Thoracic aorta (tissue), 2 donors: ENCODE measurements at regions not wholly inside any gene's neighbourhood (a gene's known extent, or its start where the extent isn't known, plus 50 kb on each side); places are given as distances from the start of the nearest gene placed in this dataset.

Source experiments
- ATAC-seq: fragments of 150-250 bp; one replicate; pipeline ENCODE4 v1.8.0; 2017; ENCODE audit warnings: low read depth; ENCODE audit not compliant: insufficient number of reproducible peaks, low FRiP score
- DNase-seq: peaks from one replicate; pipeline ENCODE4 v3.0.0-alpha.2; 2020; ENCODE audit warnings: low spot score
- H3K27ac ChIP-seq, 2 donors: fragments of 200-600 bp; sonication (generic); 1 replicate in 1 of 2; 2 replicates in 1 of 2; pipeline ENCODE4 v1.5.1; 2016; ENCODE audit warnings: mild to moderate bottlenecking in 2 of 2, moderate library complexity in 2 of 2
- H3K27me3 ChIP-seq: fragments of 200-600 bp; sonication (generic); replicated peaks from 2 replicates; pipeline ENCODE4 v1.6.0; 2016; ENCODE audit warnings: mild to moderate bottlenecking; ENCODE audit not compliant: insufficient read depth
- H3K36me3 ChIP-seq: fragments of 200-600 bp; sonication (generic); one replicate; pipeline ENCODE4 v1.5.1; 2016
- H3K4me1 ChIP-seq, 2 donors: fragments of 200-600 bp; sonication (generic); 1 replicate in 1 of 2; 2 replicates in 1 of 2; pipeline versions ENCODE4 v1.5.1 to v1.6.0; 2016; ENCODE audit warnings: low read depth in 2 of 2, mild to moderate bottlenecking in 1 of 2; ENCODE audit not compliant: control insufficient read depth in 1 of 2
- H3K4me3 ChIP-seq: fragments of 200-600 bp; sonication (generic); 2 replicates; pipeline ENCODE4 v1.5.1; 2016; ENCODE audit warnings: mild to moderate bottlenecking
- H3K9me3 ChIP-seq: fragments of 200-600 bp; sonication (generic); 2 replicates; pipeline ENCODE4 v1.5.1; 2016
- CTCF ChIP-seq: fragments of 200-600 bp; sonication (generic); IDR thresholded peaks from one replicate; pipeline ENCODE4 v1.5.1; 2019; ENCODE audit warnings: antibody characterized with exemption

- no peak for ATAC-seq
- no peaks in the 10 kb centered on the region for H3K9me3 ChIP-seq
- H3K4me1 ChIP-seq = no peaks in the 10 kb centered on the region
- no peak for TF ChIP-seq CTCF
- no peak overlapping the region for H3K27ac ChIP-seq
- DNase-seq = no peak
- no peak overlapping the region for H3K4me3 ChIP-seq
- H3K27me3 ChIP-seq = no peaks in the 10 kb centered on the region
- H3K36me3 ChIP-seq = no peaks in the 10 kb centered on the region
Measured at GRCh38 chr14:36022765-36023410, 153.6 kb downstream of the PTCSC3 start.

GRCh38 chr14:36021591-36022320 lies 154.8 kb downstream of the PTCSC3 start:
- DNase-seq (no peak), ATAC-seq (no peak)
- TF ChIP-seq CTCF = no peak
- H3K27ac ChIP-seq = no peak overlapping the region
- no peak overlapping the region for H3K4me3 ChIP-seq
- no peaks in the 10 kb centered on the region for H3K9me3 ChIP-seq
- H3K4me1 ChIP-seq = no peaks in the 10 kb centered on the region
- no peaks in the 10 kb centered on the region for H3K27me3 ChIP-seq
- no peaks in the 10 kb centered on the region for H3K36me3 ChIP-seq

- no peaks in the 10 kb centered on the region for H3K4me1 ChIP-seq
- no peak for DNase-seq
- TF ChIP-seq CTCF = no peak
- no peaks in the 10 kb centered on the region for H3K36me3 ChIP-seq
- no peak for ATAC-seq
- no peaks in the 10 kb centered on the region for H3K9me3 ChIP-seq
- H3K4me3 ChIP-seq = no peak overlapping the region
- no peak overlapping the region for H3K27ac ChIP-seq
- no peaks in the 10 kb centered on the region for H3K27me3 ChIP-seq
Measured at GRCh38 chr14:36021030-36021422, 155.5 kb downstream of the PTCSC3 start.

- DNase-seq (no peak), ATAC-seq (no peak)
- H3K27me3 ChIP-seq = no peaks in the 10 kb centered on the region
- H3K4me1 ChIP-seq = no peaks in the 10 kb centered on the region
- H3K27ac ChIP-seq = no peak overlapping the region
- H3K4me3 ChIP-seq = no peak overlapping the region
- TF ChIP-seq CTCF = no peak
- no peaks in the 10 kb centered on the region for H3K9me3 ChIP-seq
- no peaks in the 10 kb centered on the region for H3K36me3 ChIP-seq
Measured at GRCh38 chr14:36020120-36021029, 156.1 kb downstream of the PTCSC3 start.

GRCh38 chr14:36019126-36019525 lies 157.4 kb downstream of the PTCSC3 start:
- no peak for TF ChIP-seq CTCF
- ATAC-seq (no peak), DNase-seq (no peak)
- H3K27me3 ChIP-seq = no peaks in the 10 kb centered on the region
- H3K27ac ChIP-seq = no peak overlapping the region
- no peaks in the 10 kb centered on the region for H3K9me3 ChIP-seq
- H3K4me1 ChIP-seq = no peaks in the 10 kb centered on the region
- H3K36me3 ChIP-seq = no peaks in the 10 kb centered on the region
- H3K4me3 ChIP-seq = no peak overlapping the region
